Dermis blood vessel endothelial cell (primary cell): ENCODE measurements at regions not wholly inside any gene's neighbourhood (a gene's known extent, or its start where the extent isn't known, plus 50 kb on each side); places are given as distances from the start of the nearest gene placed in this dataset.
"Not testable (repeated sequence)": the region's sequence is repeated elsewhere in the genome, so short reads cannot be mapped to it uniquely, and the experiment has no call there.

Source experiments
- DNase-seq: peaks from one replicate; pipeline ENCODE4 v3.0.0; 2010

DNA sequence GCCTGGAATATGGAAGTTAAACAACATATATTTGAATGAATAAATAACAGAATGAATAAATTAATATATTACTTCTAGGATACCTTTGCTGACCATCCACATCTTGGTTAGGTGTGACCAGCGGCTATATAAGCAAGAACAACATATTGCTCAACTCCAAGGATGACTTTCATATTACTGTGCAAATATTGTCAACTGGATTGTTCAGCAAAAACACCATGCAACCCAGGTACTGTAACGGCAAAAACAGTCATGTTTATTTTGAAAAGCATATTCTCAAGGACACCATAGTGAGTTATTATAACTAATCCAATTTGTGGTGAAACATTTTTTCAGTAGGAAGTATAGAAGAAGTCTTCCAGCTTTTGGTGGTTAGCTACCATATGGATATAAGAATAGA, 907.9 kb downstream of the IGSF11 start:
- DNase-seq, result no peak

DNA sequence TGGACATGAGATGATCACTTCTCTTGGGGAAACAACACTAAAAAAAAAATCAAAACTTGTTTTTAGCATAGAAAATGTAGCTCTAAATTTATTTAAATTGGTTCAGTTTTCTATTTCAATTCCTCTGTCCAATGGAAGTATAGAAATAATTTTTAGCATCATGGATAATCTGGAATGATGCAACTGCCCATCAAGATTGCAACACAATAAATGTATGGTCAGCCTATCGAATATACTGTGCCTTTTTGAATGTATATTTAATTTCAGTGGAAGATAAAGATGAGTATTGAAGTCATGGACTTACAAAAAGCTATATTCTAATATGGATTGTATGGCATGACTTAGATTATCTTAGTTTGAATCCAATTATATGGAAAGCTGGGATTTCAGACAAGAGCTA, 906.7 kb downstream of the IGSF11 start:
- no peak for DNase-seq

DNA sequence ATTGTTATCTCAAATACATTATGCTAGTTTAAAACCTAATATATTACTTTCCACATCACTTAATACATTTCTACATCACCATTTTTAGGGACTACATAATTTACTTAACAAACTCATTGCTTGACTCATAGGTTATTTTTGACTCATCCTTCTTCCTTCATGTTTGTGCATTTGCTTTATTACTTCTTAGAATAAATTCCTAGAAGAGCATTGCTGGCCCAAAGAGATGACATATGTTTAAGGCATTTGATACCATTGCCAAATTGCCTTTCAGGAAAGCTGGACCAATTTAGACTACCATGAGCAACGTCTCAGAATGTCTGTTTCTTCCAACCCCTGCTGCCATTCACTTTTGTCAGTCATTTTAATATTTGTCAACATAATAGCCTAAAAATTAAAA, 905.8 kb downstream of the IGSF11 start:
- no peak for DNase-seq

DNA sequence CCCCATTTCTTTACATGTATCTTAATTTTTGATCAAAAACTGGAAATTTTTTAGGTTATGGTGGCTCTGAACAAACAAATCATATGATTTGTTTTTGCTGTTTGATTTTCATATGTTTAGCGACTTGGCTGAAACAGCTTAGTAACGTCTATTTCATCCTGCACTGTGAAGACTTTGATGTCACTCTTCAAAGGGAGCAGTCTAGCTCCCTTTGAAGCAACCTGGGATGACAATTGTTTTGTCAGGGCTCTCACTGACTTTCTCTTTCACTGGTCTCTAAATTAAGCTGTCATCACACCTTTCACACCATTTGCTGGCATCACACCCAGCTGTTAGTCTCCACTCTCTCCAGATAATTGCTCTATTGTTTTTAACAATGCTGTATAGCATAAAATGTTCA, 896.9 kb downstream of the IGSF11 start:
- DNase-seq, result no peak

DNA sequence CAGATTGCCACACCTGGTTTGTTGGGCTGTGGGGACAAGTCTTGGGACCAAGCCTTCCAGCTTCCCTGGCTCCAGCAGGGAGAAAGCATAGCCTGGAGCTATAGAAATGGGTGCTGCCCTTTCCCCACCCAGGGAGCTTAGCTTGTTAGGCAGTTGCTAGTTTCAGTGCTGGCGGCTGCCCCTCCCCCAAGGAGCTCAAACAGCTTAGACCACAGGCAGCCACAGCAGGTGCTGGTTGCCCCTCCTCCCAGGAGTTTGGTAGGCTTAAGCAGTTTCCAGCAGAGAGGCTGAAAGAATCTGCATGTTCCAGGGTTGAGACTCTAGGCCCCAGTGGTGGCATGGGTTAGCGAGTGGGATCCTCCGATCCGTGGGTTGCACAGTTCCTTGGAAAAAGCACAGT, 889.7 kb downstream of the IGSF11 start:
- no peak for DNase-seq

DNA sequence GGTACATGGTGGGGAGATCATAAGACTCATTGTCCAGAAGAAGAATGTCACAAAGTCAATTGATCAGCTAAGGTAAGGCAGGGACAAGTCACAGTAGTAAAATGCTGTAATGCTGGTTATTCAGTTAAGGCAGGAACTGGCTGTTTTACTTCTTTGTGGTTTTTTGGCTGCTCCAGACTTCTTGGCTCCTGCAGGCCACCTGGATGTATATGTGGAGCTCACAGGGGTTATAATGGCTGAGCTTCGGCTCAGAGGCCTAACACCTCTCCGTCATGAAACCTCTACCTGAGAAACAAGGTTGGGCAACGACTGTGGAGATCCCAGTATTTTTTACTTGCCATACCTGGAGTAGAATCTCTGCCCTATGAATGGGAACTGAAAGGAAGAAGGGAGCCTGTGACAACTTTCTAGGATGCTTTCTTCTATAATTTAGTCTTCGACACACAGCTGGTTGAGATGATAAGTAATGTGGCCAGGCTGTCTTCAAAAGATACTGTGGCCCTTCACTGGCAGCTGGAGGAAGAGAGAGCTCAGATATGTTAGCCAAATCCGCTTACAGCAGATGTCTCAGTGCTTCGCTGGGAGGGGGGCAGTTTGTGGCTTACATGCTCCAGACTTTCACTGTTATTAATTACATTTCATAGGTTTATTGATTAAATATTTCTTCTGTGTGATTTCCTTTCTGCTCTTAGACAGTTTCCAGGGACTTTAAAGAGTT, 887.8 kb downstream of the IGSF11 start:
- DNase-seq, result no peak

DNA sequence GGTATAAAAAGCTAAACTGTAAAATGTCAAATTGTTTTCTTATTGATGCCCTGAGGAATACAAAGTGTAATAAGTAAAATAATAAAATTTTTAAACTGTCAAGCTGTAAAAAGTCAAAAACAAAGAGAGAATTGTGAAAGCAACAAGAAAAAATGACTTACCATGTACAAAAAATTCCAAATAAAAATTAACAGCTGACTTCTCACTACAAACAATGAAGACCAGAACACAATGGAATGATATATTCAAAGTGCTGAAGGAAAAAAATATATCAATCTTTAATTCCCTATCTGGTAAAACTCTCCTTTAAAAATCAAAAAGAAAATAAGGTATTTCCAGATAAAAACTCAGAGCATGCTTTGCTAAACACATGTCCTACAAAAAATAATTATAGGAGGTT, 883.5 kb downstream of the IGSF11 start:
- DNase-seq, result no peak

DNA sequence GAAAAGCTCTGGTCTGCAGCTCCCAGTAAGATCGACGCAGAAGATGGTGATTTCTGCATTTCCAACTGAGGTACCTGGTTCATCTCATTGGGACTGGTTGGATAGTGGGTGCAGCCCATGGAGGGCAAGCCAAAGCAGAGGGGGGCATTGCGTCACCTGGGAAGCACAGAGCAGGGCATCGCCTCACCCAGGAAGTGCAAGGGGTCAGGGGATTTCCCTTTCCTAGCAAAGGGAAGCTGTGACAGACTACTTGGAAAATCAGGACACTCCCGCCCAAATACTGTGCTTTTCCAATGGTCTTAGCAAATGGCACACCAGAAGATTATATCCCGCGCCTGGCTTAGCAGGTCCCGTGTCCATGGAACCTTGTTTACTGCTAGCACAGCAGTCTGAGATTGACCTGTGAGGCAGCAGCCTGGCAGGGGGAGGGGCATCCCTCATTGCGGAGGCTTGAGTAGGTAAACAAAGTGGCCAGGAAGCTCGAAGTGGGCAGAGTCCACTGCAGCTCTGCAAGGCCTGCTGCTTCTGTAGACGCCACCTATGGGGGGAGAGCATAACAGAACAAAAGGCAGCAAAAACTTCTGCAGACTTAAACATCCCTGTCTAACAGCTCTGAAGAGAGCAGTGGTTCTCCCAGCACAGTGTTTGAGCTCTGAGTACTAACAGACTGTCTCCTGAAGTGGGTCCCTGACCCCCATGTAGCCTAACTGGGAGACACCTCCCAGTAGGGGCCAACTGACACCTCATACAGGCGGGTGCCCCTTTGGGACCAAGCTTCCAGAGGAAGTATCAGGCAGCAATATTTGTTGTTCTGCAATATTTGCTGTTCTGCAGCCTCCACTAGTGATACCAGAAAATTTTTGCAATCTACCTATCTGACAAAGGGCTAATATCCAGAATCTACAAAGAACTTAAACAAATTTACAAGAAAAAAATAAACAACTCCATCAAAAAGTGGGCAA, 871.7 kb downstream of the IGSF11 start:
- not testable (repeated sequence) for DNase-seq

DNA sequence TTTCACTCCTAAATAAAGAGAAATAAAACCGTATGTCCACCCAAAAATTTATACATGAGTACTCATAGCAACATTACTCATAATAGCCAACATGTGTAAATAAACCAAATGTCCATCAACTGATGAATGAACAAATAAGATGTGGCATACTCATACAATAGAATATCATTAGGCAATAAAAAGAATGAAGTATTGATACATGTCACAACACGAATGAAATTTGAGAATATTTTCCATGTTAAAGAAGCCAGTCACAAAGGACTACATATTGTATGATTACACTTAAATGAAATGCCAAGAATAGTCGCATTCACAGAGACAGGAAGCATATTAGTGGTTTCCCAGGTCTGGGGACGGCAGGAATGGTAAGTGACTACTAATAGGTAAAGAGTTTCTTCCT, 869.2 kb downstream of the IGSF11 start:
- no peak for DNase-seq

DNA sequence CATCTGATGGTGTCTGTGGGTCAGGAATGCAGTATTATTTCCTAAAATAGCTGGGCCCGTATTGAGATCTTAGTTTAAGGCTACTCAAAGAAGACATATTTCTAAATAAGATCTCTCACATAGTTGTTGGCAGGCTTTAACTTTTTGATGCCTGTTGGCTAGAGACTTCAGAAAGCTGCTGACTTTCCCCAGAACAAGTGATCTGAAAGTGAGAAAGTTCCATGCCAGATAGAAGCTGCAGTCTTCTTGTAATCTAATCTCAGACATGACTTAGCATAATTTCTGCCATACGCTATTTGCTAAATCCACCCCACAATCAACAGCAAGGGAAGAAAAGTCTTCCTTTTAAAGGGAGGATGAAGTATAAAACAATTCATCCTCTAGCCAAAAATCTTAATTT, 867.1 kb downstream of the IGSF11 start:
- no peak for DNase-seq

DNA sequence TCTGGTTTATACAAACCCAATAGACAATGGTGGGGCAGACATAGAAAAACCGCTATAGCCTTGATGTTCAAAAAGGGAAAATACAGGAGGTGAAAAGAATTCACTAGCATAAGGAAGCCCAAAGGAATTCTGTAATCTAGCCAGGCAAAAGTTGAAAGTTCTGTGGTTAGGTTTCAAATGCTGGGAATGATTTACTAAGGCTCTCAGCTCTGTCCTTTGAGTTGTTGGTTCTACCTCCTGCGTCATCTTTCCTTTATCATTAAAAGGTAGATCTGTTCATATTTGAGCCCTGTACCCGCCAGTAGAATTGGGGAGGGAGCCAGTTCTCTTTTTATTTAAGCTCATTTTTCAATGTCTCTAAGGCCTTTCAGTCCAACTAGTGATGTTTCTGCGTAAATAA, 866.5 kb downstream of the IGSF11 start:
- DNase-seq, result no peak

DNA sequence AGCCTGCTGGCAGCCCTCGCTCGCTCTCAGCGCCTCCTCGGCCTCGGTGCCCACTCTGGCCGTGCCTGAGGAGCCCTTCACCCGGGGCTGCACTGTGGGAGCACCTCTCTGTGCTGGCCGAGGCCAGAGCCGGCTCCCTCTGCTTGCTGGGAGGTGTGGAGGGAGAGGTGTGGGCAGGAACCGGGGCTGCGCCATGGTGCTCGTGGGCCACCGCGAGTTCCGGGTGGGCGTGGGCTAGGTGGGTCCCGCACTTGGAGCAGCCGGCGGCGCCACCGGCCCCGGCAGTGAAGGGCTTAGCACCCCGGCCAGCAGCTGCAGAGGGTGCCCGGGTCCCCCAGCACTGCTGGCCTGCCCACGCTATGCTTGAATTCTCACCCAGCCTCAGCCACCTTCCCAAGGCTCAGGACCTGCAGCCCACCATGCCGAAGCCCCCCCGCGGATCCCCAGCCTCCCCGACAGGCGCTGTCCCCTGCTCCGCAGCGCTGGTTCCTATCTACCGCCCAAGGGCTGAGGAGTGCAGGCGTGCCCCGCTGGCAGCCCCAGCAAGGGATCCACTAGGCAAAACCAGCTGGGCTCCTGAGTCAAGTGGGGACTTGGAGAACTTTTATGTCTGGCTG, 863.3 kb downstream of the IGSF11 start:
- no peak for DNase-seq

DNA sequence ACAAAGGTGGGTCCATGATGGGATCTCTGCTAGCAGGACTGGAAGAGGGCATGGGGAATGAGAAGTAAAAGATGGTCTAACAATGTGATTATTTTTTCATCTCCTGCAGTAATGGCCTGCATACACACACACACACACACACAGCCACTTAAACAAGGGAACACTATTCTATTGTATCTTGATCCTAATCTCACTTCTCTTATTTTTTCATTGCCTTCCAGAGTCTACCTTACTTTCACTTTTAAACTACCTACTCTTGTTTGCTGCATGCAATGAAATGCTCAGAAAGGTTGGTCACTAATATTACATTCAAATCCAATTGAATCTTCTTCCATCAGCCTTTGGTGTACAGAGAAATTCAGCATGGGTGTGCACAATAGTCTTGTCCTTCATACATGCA, 853.8 kb downstream of the IGSF11 start:
- DNase-seq, result no peak

DNA sequence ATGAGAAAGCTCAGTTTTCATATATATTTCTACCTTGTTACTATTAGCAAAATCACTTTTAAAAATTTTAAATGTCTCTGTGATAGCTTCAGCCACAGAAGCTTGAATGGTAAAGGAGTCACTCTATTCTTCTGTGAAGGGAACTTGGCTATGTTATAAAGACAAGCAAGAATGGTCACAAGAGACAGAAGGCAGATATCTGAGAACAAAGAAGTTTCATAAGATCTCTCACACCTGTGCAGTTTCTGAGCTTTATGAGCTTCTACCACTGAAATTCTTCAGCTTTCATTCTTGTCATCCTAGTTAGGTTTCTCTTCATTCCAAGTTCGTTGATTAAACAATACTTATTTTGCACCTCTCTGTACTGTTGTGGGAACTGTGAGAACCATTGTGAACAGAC, 853.4 kb downstream of the IGSF11 start:
- DNase-seq, result no peak

DNA sequence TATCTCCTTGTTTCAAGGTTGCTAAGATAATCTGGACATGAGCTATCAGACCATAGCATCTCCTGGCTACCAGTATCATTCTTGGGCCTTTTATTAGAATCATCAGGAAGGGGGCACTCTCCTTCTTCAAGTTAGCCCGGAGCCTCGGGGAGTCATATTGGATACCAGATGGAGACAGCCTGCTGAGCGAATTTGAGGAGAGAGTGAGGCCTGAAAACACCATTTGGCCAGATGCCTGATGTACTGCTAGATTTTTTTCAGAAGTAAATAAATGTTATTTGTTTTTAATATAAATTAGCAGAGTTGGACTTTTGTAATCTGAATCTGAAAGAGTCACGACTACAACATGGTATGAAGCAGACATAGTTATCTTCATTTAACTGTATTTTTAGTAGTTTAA, 848.6 kb downstream of the IGSF11 start:
- no peak for DNase-seq

DNA sequence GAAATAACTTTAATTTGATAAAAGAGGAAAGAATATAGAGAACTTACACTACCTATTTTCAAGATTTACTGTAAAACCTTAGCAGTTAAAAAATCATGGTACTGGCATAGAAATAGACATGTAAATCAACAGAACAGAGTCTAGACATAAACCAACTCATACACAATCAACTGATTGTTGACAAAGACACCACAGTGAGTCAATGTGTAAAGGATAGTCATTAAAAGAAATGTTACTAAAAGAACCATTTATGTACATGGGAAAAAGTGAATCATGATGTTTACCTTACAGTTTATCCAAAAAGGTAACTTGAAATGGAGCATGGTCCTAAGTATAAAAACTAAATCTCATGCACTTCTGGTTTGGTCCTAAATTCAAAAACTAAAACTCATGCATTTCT, 847.4 kb downstream of the IGSF11 start:
- DNase-seq, result no peak

DNA sequence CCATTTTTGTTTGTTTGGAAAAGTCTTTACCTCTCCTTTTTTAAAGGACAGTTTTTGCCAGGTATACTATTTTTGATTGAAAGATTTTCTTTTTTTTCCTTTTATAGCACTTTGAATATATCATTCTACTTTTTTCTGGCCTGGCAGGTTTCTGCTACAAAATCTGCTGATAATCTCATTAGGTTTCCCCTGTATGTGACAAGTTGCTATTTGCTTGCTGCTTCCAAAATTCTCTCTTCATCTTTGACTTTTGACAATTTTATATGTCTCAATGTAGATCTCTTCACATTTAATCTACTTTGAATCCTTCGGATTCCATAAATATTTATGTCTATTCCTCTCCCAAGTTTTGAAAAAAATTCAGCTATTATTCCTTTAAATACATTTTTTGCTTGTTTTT, 838.5 kb downstream of the IGSF11 start:
- DNase-seq, result no peak

DNA sequence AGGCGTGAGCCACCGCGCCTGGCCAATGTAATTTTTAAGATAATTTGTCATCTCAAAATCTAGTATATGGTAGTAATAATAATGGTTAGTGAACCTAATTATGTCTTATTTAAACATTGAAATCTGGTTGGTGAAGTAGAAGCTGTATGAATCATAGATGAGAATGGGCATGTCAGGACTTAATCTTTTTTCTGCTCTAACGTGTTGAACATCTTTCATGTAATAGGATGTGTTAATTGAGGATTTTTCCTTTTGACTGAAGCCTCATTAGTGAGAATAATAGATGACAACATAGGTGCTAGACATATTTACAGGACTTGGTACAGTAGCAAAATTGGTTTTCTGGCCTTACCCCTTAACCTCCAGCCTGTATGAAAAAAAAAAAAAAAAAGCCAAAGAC, 835.6 kb downstream of the IGSF11 start:
- no peak for DNase-seq

DNA sequence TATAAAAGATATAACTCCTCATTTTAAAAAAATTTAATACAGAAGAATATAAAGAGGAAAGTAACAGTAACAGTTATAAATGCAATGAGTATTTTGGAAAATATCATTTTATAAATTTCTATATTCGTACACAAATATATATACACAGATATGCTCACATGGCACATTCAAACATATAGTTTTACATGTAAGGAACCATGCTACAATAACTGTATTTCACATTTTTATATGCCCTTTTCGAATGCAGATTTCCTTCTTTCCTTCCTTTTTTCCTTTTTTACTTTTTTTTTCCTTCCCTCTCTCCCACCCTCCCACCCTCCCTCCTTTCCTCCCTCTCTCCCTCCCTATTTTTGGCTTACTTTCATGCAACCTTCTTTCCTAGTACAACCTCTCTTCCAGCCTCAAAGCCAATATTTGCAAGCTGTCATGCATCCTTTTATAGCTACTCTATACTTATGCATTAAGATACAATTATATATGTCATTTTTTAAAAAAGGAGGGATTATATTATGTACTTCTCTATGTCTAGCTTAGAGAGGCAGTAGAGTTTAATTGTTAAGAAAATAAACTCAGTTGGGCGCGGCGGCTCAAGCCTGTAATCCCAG, 830.5 kb downstream of the IGSF11 start:
- DNase-seq, result no peak

DNA sequence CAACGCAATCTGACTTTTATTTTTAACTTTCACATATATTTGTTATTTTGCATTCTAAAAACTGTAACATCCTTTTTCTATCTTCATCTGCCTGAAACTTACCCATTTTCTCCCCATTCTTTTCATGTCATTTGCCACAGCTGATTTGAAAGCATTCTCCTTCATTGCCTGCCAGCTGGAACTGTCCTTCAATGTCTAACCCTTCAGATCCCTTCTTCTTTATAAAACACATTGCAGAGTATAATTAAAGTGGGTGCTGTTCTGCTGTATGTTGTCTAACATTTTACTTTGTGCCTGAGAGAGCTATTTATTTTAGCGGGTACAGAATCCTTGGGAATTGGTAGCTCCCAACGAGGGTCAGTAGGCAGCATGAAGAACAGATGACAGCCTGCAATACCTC, 827.4 kb downstream of the IGSF11 start:
- no peak for DNase-seq

DNA sequence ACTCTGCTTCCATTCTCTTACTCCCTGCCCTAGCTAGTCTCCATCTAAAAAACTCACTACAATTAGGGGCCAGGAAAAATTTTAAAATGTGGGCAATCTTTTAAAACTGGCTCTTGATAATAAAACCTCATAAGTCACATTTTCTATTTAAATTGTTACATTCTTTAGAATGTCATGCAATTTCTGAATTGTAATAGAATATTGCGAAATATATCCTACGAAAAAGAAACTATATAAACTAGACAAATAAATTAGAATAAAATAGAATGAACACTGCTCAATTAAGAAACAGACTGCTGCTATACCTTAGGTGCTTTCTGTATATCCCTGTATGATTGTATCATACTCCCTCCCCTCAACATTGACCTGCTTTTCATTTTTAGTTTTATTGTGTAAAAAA, 826.0 kb downstream of the IGSF11 start:
- DNase-seq, result no peak

DNA sequence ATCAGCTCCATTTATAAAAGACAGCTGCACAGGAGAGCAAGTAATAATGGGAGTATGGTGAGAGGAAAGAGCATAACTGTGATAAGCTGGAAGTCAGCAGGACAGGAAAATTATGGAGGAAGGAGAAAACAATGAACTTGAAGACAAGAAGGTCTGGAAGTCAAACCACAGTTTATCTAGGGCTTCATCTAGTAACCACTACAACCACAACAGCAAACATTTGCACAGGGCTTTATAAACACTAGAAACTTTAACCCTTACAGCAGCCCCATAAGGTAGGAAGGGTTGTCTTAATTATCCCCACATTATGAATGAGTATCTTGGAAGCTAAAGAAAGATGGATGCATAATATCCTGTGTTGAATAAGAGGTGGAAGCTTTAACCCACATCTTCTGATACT, 820.8 kb downstream of the IGSF11 start:
- no peak for DNase-seq

DNA sequence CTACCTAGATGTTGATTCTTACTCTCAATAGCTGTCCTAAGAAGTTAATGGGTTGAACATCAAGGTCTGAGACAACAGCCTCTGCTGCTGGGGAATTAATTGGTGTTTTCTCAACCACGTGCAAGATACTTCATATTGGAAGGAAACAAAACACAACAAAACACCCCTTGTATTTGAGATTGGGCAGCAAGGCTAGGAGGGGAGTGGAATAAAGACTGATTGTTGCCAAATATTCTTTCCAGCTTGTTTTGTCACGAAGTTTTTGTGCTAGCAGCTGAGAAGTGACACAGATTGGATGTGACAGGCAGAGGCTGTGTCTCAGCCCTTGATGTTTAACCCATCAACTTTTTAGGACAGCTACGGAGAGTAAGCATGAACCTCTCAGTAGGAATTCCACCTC, 808.4 kb downstream of the IGSF11 start:
- no peak for DNase-seq
